AG04450 (cell line): ENCODE measurements at regions not wholly inside any gene's neighbourhood (a gene's known extent, or its start where the extent isn't known, plus 50 kb on each side); places are given as distances from the start of the nearest gene placed in this dataset.
"Not testable (repeated sequence)": the region's sequence is repeated elsewhere in the genome, so short reads cannot be mapped to it uniquely, and the experiment has no call there.

Experiments
- CTCF ChIA-PET: fragments of 300-600, 350-600 bp; formaldehyde crosslinking; extraction: SDS; loops from one replicate; lab custom pipeline; 2022; ENCODE audit warnings: antibody characterized with exemption, inconsistent platforms; lab: Charles Lee
- POLR2A ChIA-PET: fragments of 350-600 bp; formaldehyde crosslinking; extraction: SDS; loops from one replicate; lab custom pipeline; 2021; ENCODE audit warnings: antibody characterized with exemption, inconsistent platforms; lab: Yijun Ruan, JAX
- DNase-seq: peaks from one replicate; pipeline ENCODE4 v3.0.0-alpha.2; 2011; ENCODE audit warnings: low read depth, low spot score
- H3K27ac ChIP-seq: one replicate; pipeline ENCODE4 v1.5.1; 2012; ENCODE audit warnings: low read depth, low read length, control low read depth
- H3K27me3 ChIP-seq: one replicate; pipeline ENCODE4 v1.6.0; 2012; ENCODE audit warnings: low read length; ENCODE audit not compliant: control insufficient read depth, insufficient read depth
- H3K4me3 ChIP-seq: 2 replicates; pipeline ENCODE4 v1.5.1; 2011; ENCODE audit warnings: mild to moderate bottlenecking, low read depth, low read length, control low read depth
- H3K9me3 ChIP-seq: 2 replicates; pipeline ENCODE4 v1.5.1; 2012; ENCODE audit warnings: low read length; ENCODE audit not compliant: control insufficient read depth, insufficient read depth
- CTCF ChIP-seq: IDR thresholded peaks from 2 replicates; pipeline ENCODE4 v1.5.1; 2011; ENCODE audit warnings: low read depth, low read length, control low read depth, inconsistent platforms

- no peak overlapping the region for H3K4me3 ChIP-seq
- no peak for DNase-seq
- ChIA-PET POLR2A (no interaction called here), CTCF (no interaction called here)
- peaks cover 51% of the 10 kb centered on the region for H3K9me3 ChIP-seq
- H3K27ac ChIP-seq = no peak overlapping the region
- TF ChIP-seq CTCF = no peak
- no peaks in the 10 kb centered on the region for H3K27me3 ChIP-seq
Observed at GRCh38 chr2:2898744-2899143, 478.9 kb downstream of the EIPR1 start.

GRCh38 chr2:2896643-2897042 lies 481.0 kb downstream of the EIPR1 start:
- ChIA-PET CTCF (no interaction called here), POLR2A (interaction anchor here (0.6 kb wide), 1 partner anchor 1181 kb away, joined by 14 read pairs; no protein-coding TSS in a partner anchor)
- TF ChIP-seq CTCF = no peak
- Histone ChIP-seq H3K27ac (no peak overlapping the region), H3K9me3 (peaks cover 50% of the 10 kb centered on the region), H3K4me3 (no peak overlapping the region), H3K27me3 (no peaks in the 10 kb centered on the region)
- DNase-seq = no peak

GRCh38 chr2:2896011-2896410 lies 481.6 kb downstream of the EIPR1 start:
- CTCF ChIA-PET = no interaction called here
- H3K9me3 ChIP-seq = peaks cover 51% of the 10 kb centered on the region
- no peak for DNase-seq
- POLR2A ChIA-PET = interaction anchor here (0.6 kb wide), 1 partner anchor 1180 kb away, joined by 14 read pairs; no protein-coding TSS in a partner anchor
- no peak overlapping the region for H3K27ac ChIP-seq
- no peak for TF ChIP-seq CTCF
- no peaks in the 10 kb centered on the region for H3K27me3 ChIP-seq
- H3K4me3 ChIP-seq = no peak overlapping the region

GRCh38 chr2:2894011-2894410 lies 483.6 kb downstream of the EIPR1 start:
- POLR2A ChIA-PET, CTCF ChIA-PET: not testable (repeated sequence)

GRCh38 chr2:2892892-2893291 lies 484.7 kb downstream of the EIPR1 start:
- Histone ChIP-seq H3K27ac (no peak overlapping the region), H3K9me3 (peaks cover 66% of the 10 kb centered on the region), H3K4me3 (no peak overlapping the region), H3K27me3 (no peaks in the 10 kb centered on the region)
- ChIA-PET POLR2A (no interaction called here), CTCF (no interaction called here)
- no peak for DNase-seq
- TF ChIP-seq CTCF = no peak

More at GRCh38 chr2:2894011-2894410, 483.6 kb downstream of the EIPR1 start:
- not testable (repeated sequence) for H3K4me3 ChIP-seq, H3K27me3 ChIP-seq, DNase-seq, H3K27ac ChIP-seq
- H3K9me3 ChIP-seq = peaks cover 65% of the 10 kb centered on the region

GRCh38 chr2:2892378-2892777 lies 485.2 kb downstream of the EIPR1 start:
- ChIA-PET POLR2A (no interaction called here), CTCF (no interaction called here)

More at GRCh38 chr2:2892378-2892777, 485.2 kb downstream of the EIPR1 start:
- no peak for TF ChIP-seq CTCF
- Histone ChIP-seq H3K4me3 (no peak overlapping the region), H3K27me3 (no peaks in the 10 kb centered on the region), H3K27ac (no peak overlapping the region), H3K9me3 (peaks cover 69% of the 10 kb centered on the region)
- no peak for DNase-seq
